ENCODE measurements at regions not wholly inside any gene's neighbourhood (a gene's known extent, or its start where the extent isn't known, plus 50 kb on each side); places are given as distances from the start of the nearest gene placed in this dataset.

- TF ChIP-seq ZFX (IDR thresholded peaks at IDR 0.05): no peak
- TF ChIP-seq, protein P1, sequence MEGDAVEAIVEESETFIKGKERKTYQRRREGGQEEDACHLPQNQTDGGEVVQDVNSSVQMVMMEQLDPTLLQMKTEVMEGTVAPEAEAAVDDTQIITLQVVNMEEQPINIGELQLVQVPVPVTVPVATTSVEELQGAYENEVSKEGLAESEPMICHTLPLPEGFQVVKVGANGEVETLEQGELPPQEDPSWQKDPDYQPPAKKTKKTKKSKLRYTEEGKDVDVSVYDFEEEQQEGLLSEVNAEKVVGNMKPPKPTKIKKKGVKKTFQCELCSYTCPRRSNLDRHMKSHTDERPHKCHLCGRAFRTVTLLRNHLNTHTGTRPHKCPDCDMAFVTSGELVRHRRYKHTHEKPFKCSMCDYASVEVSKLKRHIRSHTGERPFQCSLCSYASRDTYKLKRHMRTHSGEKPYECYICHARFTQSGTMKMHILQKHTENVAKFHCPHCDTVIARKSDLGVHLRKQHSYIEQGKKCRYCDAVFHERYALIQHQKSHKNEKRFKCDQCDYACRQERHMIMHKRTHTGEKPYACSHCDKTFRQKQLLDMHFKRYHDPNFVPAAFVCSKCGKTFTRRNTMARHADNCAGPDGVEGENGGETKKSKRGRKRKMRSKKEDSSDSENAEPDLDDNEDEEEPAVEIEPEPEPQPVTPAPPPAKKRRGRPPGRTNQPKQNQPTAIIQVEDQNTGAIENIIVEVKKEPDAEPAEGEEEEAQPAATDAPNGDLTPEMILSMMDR (conservative IDR thresholded peaks at IDR 0.05): no peak
- no peak overlapping the region for H3K27ac ChIP-seq
These were observed 96.2 kb upstream of the PABPC4L start for GRCh38 chr4:134297765-134298164.

DNA sequence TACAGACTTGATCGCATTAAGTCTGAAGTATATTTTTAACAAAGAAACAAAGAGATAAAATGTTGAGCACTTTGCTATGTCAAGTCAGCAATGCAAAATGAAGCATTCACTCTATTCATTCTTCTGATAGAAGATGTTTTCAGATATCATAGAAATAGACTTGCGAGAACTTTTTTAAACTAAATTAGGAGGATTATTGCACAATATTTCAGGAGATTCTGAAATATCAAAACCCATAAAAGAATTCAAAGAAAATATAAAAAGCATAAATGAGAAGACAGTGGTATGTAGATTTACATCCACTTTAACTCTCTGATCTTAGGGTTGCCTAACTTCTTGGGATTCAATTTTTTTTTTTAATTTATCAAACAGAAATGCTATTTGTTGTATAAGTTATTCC is 81.1 kb upstream of the PABPC4L start:
- TF ChIP-seq, protein P1 (conservative IDR thresholded peaks at IDR 0.05): no peak
- no peak for TF ChIP-seq ZFX (IDR thresholded peaks at IDR 0.05)
- H3K27ac ChIP-seq: no peak overlapping the region

DNA sequence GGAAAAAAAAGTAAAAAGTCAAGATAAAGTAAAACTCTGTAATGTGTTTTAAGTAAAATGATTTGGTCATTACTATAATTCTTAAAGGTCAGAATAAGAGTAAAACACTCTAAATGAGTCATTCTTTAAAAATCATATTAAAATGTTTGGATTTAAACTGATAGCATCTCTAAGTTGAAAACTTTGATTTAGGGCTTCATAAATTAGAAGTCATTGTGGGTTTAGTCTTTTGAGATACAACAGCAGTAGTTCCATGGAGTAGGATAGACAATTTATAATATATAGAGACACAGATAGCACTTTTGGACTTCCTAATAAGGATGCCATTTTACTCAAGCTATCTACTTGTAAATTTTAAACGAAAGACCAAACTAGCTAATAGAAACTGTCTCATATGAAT is 77.1 kb upstream of the PABPC4L start:
- H3K27ac ChIP-seq: no peak overlapping the region
- no peak for TF ChIP-seq ZFX (IDR thresholded peaks at IDR 0.05)

DNA sequence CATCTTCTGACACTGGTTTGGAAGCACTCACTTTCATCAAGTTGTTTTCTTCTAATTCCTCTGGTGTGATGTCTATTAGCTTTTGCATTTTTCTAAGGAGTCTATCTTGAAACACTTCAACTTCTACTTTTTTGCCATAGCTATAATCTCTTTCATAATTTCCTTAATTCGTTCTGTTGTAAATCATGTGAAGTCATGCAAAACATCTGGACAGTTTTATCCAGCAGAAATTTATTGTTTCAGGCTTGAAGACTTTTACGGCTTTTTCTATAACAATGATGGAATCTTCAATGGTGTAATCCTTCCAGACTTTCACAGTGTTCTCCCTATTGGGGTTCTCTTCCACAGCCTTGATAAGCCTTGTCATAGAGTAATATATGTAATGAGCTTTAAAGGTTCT is 74.9 kb upstream of the PABPC4L start:
- no peak for TF ChIP-seq ZFX (IDR thresholded peaks at IDR 0.05)
- TF ChIP-seq, protein P1 (conservative IDR thresholded peaks at IDR 0.05): no peak
- no peak overlapping the region for H3K27ac ChIP-seq

- no peak overlapping the region for H3K27ac ChIP-seq
- TF ChIP-seq, protein P1 (conservative IDR thresholded peaks at IDR 0.05): no peak
- TF ChIP-seq ZFX (IDR thresholded peaks at IDR 0.05): no peak
These were observed 58.5 kb upstream of the PABPC4L start for GRCh38 chr4:134260126-134260525.
